Muscle layer of duodenum (tissue), 2 donors: ENCODE measurements at regions not wholly inside any gene's neighbourhood (a gene's known extent, or its start where the extent isn't known, plus 50 kb on each side); places are given as distances from the start of the nearest gene placed in this dataset.
"Not testable (repeated sequence)": the region's sequence is repeated elsewhere in the genome, so short reads cannot be mapped to it uniquely, and the experiment has no call there.

ENCODE experiments used
- H3K27ac ChIP-seq: one replicate; pipeline ENCODE4 v1.7.0; 2013; ENCODE audit warnings: mild to moderate bottlenecking, low read length
- H3K27me3 ChIP-seq: one replicate; pipeline ENCODE4 v1.7.0; 2013; ENCODE audit warnings: low read depth, mild to moderate bottlenecking, control low read depth, low read length
- H3K36me3 ChIP-seq, 2 donors: one replicate each; pipeline ENCODE4 v1.7.0; 2013; ENCODE audit warnings: low read length in 2 of 2, control low read depth in 1 of 2, mild to moderate bottlenecking in 1 of 2; ENCODE audit not compliant: insufficient read depth in 2 of 2, control insufficient read depth in 1 of 2
- H3K4me1 ChIP-seq, 2 donors: one replicate each; pipeline ENCODE4 v1.7.0; 2013; ENCODE audit warnings: low read length in 2 of 2, mild to moderate bottlenecking in 2 of 2, control low read depth in 1 of 2, moderate library complexity in 1 of 2; ENCODE audit not compliant: insufficient read depth in 2 of 2, control insufficient read depth in 1 of 2
- H3K4me3 ChIP-seq, 2 donors: one replicate each; pipeline ENCODE4 v1.7.0; 2013; ENCODE audit warnings: low read length in 2 of 2, low read depth in 1 of 2, mild to moderate bottlenecking in 1 of 2
- H3K9me3 ChIP-seq, 2 donors: one replicate each; pipeline ENCODE4 v1.7.0; 2013; ENCODE audit warnings: low read length in 2 of 2, control low read depth in 1 of 2, mild to moderate bottlenecking in 1 of 2; ENCODE audit not compliant: control insufficient read depth in 1 of 2
- donor health status: healthy.

DNA sequence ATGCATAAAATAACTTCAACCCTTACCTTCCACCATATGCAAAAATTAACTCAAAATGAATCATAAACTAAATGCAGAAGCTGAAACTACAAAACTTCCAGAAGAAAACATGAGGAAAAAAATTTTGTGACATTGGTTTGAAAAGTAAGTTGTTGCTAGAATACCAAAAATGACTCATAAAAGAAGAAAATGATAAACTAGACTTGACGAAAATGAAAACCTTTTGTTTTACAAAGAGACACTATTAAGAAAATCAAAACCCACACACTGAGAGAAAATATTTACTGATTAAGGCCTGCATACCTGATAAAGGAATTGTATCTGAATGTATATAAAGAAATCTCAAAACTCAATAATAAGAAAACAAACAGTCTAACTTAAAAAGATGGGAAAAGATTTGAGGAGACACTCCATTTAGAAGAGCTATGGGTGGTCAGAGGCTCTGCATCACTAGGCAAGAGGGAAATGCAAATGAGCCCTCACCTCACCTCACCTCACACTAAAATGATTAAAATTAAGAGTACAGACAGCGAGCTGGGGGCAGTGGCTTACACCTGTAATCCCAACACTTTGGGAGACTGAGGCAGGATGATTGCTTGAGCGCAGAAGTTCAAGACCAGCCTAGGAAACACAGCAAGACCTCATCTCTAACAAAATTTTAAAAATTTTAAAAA, 97.6 kb upstream of the CST7 start:
- Histone ChIP-seq H3K4me1 (no peaks in the 10 kb centered on the region), H3K4me3 (no peak overlapping the region), H3K36me3 (no peaks in the 10 kb centered on the region), H3K9me3 (peaks cover 0 to 21% of the 10 kb centered on the region in 2 donors), H3K27me3 (no peaks in the 10 kb centered on the region), H3K27ac (no peak overlapping the region)

DNA sequence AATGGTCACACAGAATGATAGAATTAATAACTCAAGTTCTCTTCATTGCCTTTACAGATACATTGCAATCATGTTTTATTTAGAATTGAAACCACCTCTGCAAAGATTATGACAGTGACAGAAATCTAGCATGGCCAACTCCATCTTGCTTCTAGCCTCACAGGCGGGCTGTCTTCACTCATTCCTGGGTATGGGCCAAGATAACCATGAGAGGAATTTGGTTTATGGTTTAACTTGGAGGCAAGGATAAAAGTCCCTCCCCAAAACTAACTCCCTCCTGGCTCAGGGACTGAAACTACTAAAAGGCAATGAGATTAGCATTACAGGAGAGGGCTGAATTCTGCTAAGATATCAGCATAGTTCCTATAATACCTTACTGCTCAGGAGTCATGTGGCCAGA, 95.2 kb upstream of the CST7 start:
- Histone ChIP-seq H3K27ac (no peak overlapping the region), H3K27me3 (no peaks in the 10 kb centered on the region), H3K4me3 (no peak overlapping the region), H3K4me1 (no peaks in the 10 kb centered on the region), H3K9me3 (peaks cover 0 to 23% of the 10 kb centered on the region in 2 donors), H3K36me3 (no peaks in the 10 kb centered on the region)

GRCh38 chr20:24855848-24856247, 93.2 kb upstream of the CST7 start:
- Histone ChIP-seq H3K9me3 (peaks cover 0 to 19% of the 10 kb centered on the region in 2 donors), H3K4me1 (no peaks in the 10 kb centered on the region), H3K27me3 (no peaks in the 10 kb centered on the region), H3K27ac (no peak overlapping the region), H3K4me3 (no peak overlapping the region), H3K36me3 (no peaks in the 10 kb centered on the region)

DNA sequence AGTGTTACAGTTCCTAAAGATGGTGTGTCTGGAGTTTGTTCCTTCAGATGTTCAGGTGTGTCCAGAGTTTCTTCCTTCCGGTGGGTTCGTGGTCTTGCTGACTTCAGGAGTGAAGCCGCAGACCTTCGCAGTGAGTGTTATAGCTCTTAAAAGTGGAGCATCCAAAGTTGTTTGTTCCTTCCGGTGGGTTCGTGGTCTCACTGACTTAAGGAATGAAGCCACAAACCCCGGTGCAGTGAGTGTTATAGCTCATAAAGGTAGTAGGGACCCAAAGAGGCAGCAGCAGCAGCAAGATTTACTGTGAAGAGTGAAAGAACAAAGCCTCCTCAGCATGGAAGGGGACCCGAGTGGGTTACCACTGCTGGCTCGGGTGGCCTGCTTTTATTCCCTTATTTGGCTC, 90.6 kb upstream of the CST7 start:
- H3K9me3 ChIP-seq = peaks cover 0 to 19% of the 10 kb centered on the region in 2 donors
- H3K27ac ChIP-seq, H3K27me3 ChIP-seq: not testable (repeated sequence)

DNA sequence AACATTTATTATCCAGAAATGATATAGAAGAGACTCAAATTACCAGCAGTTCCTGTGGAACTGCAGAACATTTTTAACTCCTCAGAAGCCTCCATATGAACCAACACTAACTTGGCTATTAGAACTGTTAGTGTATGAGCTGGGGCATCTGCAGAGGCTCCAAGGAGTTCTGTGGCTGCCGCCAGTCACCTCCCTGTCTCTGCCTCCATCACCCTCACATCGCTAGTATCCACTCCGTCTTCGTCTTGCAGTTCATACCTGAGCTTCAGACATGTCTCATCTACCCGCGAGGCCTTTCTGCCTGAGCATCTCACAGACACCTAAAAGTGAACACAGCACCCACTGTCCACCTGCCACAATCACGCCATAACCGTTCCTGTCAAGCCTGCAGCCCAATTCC, 89.5 kb upstream of the CST7 start:
- Histone ChIP-seq H3K4me3 (no peak overlapping the region), H3K4me1 (no peaks in the 10 kb centered on the region), H3K27me3 (no peaks in the 10 kb centered on the region), H3K27ac (no peak overlapping the region), H3K9me3 (peaks cover 0 to 15% of the 10 kb centered on the region in 2 donors), H3K36me3 (no peaks in the 10 kb centered on the region)

More for the DNA sequence above, 90.6 kb upstream of the CST7 start:
- H3K4me3 ChIP-seq, H3K4me1 ChIP-seq, H3K36me3 ChIP-seq: not testable (repeated sequence)

DNA sequence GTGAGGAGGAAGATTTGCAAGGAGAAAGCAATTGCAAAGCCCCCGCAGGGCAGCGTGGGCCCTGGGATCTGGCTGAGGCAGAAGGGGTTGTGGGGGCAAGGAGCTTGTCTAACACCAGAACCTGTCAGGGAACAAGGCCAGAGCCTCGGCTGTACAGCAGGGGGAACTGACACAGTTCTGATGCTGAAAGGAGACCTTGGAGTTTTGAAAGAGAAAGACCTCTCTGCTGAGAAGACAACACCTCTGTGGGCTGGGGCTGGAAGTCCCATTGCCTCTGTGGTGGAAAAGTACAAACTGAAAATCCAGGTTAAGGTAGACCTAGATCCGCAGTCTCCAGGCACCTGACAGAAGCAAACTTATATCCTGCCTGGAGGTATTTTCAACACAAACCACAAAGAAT, 86.9 kb upstream of the CST7 start:
- no peak overlapping the region for H3K4me3 ChIP-seq
- no peak overlapping the region for H3K27ac ChIP-seq
- H3K9me3 ChIP-seq = peaks cover 0 to 11% of the 10 kb centered on the region in 2 donors
- H3K27me3 ChIP-seq = no peaks in the 10 kb centered on the region
- H3K36me3 ChIP-seq = no peaks in the 10 kb centered on the region
- H3K4me1 ChIP-seq = no peaks in the 10 kb centered on the region

GRCh38 chr20:24862606-24863005, 86.5 kb upstream of the CST7 start:
- Histone ChIP-seq H3K36me3 (no peaks in the 10 kb centered on the region), H3K27ac (no peak overlapping the region), H3K4me1 (no peaks in the 10 kb centered on the region), H3K27me3 (no peaks in the 10 kb centered on the region), H3K4me3 (no peak overlapping the region), H3K9me3 (peaks cover 0 to 10% of the 10 kb centered on the region in 2 donors)

- Histone ChIP-seq H3K4me1 (no peaks in the 10 kb centered on the region), H3K27ac (no peak overlapping the region), H3K36me3 (no peaks in the 10 kb centered on the region), H3K27me3 (no peaks in the 10 kb centered on the region), H3K9me3 (peaks cover 0 to 10% of the 10 kb centered on the region in 2 donors), H3K4me3 (no peak overlapping the region)
Measured at GRCh38 chr20:24863356-24863755, 85.7 kb upstream of the CST7 start.

DNA sequence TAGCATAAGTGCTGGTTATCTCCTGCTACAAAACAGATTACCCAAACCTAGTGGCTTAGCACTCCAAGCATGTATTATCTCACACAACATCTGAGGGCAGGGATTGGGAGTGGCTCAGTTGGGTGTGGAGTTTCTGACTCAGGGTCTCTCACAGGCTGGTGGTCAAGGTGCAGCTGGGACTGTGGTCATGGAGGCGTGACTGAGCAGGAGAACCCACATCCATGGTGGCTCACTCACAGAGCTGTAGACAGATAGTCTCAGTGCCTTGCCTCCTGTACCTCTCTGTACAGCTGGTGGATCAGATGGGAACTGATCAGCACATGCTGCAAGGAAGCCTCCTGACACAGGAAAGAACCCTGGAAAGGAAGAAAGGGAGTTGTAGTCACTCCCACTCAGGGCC, 83.1 kb upstream of the CST7 start:
- Histone ChIP-seq H3K4me3 (no peak overlapping the region), H3K27me3 (no peaks in the 10 kb centered on the region), H3K36me3 (no peaks in the 10 kb centered on the region), H3K4me1 (no peaks in the 10 kb centered on the region), H3K9me3 (peaks cover 0 to 10% of the 10 kb centered on the region in 2 donors), H3K27ac (no peak overlapping the region)

DNA sequence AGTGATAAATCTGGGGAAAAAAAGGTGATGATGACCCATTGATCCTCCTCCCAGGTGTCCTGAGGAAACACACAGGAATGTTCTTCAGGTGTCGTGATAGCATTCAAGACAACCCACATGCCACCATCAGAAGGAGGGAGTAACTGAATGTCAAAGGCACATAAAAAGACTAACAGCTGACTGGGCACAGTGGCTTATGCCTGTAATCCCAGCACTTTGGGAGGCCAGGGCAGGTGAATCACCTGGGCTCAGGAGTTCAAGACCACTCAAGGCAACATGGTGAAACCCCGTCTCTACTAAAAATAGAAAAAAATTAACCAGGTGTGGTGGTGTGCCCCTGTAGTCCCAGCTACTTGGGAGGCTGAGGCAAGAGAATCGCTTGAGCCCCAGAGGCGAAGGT, 82.3 kb upstream of the CST7 start:
- Histone ChIP-seq H3K9me3 (peaks cover 0 to 10% of the 10 kb centered on the region in 2 donors), H3K4me1 (no peaks in the 10 kb centered on the region), H3K4me3 (no peak overlapping the region), H3K36me3 (no peaks in the 10 kb centered on the region), H3K27ac (no peak overlapping the region), H3K27me3 (no peaks in the 10 kb centered on the region)

- H3K36me3 ChIP-seq = no peaks in the 10 kb centered on the region
- no peak overlapping the region for H3K27ac ChIP-seq
- peaks cover 0 to 10% of the 10 kb centered on the region in 2 donors for H3K9me3 ChIP-seq
- no peak overlapping the region for H3K4me3 ChIP-seq
- no peaks in the 10 kb centered on the region for H3K4me1 ChIP-seq
- H3K27me3 ChIP-seq = no peaks in the 10 kb centered on the region
Measured at GRCh38 chr20:24867556-24867955, 81.5 kb upstream of the CST7 start.

DNA sequence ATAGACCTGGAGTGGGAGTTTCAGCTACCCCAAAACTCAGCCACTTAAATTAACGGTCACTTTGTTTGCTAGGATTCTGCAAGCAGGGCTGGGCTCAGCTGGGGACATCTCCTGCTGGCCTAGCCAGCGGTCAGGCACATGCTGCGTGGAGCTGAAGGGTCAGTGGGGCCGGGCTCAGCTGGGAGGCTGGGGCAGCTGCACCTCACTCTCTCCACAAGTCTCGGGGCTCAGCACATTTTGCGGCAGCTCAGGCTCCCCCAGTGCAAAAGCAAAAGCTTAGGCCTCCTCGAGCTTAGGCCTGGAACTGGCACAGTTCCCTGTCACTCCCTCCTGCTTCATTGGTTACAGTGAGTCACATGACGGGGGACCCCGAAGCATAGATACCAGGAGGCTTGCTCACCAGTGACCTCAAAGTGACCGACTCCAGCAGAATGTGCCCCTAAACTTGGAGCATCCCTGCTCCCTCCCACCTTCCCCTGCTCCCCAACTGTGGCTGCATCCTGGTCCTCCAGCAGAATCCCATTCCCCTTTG, 80.6 kb upstream of the CST7 start:
- peaks cover 0 to 10% of the 10 kb centered on the region in 2 donors for H3K9me3 ChIP-seq
- no peak overlapping the region for H3K4me3 ChIP-seq
- no peak overlapping the region for H3K27ac ChIP-seq
- no peaks in the 10 kb centered on the region for H3K4me1 ChIP-seq
- H3K27me3 ChIP-seq = no peaks in the 10 kb centered on the region
- no peaks in the 10 kb centered on the region for H3K36me3 ChIP-seq
